Left renal pelvis (tissue), 4 donors: ENCODE measurements at regions not wholly inside any gene's neighbourhood (a gene's known extent, or its start where the extent isn't known, plus 50 kb on each side); places are given as distances from the start of the nearest gene placed in this dataset.
"Not testable (repeated sequence)": the region's sequence is repeated elsewhere in the genome, so short reads cannot be mapped to it uniquely, and the experiment has no call there.

Experiments
- DNase-seq, 4 donors: peaks; one replicate each; pipeline ENCODE4 v3.0.0-alpha.2; 2013; ENCODE audit warnings: low read depth in 4 of 4, low spot score in 3 of 4

- DNase-seq = no peak
These were observed 89.5 kb downstream of the DLL1 start for GRCh38 chr6:170201361-170201760.

- no peak for DNase-seq
These were observed 90.4 kb downstream of the DLL1 start for GRCh38 chr6:170200458-170200891.

GRCh38 chr6:170199716-170200115, 91.2 kb downstream of the DLL1 start:
- no peak for DNase-seq

- DNase-seq = no peak
These were observed 92.6 kb downstream of the DLL1 start for GRCh38 chr6:170198298-170198697.

- DNase-seq = no peak
These were observed 97.5 kb downstream of the DLL1 start for GRCh38 chr6:170193326-170193821.

- DNase-seq = no peak
These were observed 98.0 kb downstream of the DLL1 start for GRCh38 chr6:170192905-170193304.

- not testable (repeated sequence) for DNase-seq
These were observed 98.8 kb downstream of the DLL1 start for GRCh38 chr6:170192101-170192500.

GRCh38 chr6:170190046-170190445, 100.8 kb downstream of the DLL1 start:
- DNase-seq = no peak

- DNase-seq = no peak
These were observed 101.6 kb downstream of the DLL1 start for GRCh38 chr6:170189236-170189635.

GRCh38 chr6:170188571-170189001, 102.3 kb downstream of the DLL1 start:
- no peak for DNase-seq

GRCh38 chr6:170187669-170188566, 103.0 kb downstream of the DLL1 start:
- no peak for DNase-seq

GRCh38 chr6:170186941-170187668, 103.8 kb downstream of the DLL1 start:
- DNase-seq = no peak

- no peak for DNase-seq
These were observed 104.6 kb downstream of the DLL1 start for GRCh38 chr6:170186006-170186935.

GRCh38 chr6:170185175-170185978, 105.5 kb downstream of the DLL1 start:
- no peak for DNase-seq

- DNase-seq = no peak
These were observed 106.6 kb downstream of the DLL1 start for GRCh38 chr6:170184316-170184715.

- DNase-seq = no peak
These were observed 107.4 kb downstream of the DLL1 start for GRCh38 chr6:170183521-170183920.

GRCh38 chr6:170182781-170183120, 108.1 kb downstream of the DLL1 start:
- DNase-seq = no peak

- no peak for DNase-seq
These were observed 108.6 kb downstream of the DLL1 start for GRCh38 chr6:170182093-170182780.

- DNase-seq = no peak
These were observed 109.6 kb downstream of the DLL1 start for GRCh38 chr6:170181338-170181690.
